ENCODE measurements at regions not wholly inside any gene's neighbourhood (a gene's known extent, or its start where the extent isn't known, plus 50 kb on each side); places are given as distances from the start of the nearest gene placed in this dataset.

GRCh38 chr11:112842151-112842550 is 119.1 kb upstream of the NCAM1 start:
- Histone ChIP-seq H3K27ac (ENCODE audit: insufficient read depth, low read depth, low read length) (no peak overlapping the region), H2AFZ (ENCODE audit: low read depth, low read length) (no peak overlapping the region), H3K9me3 (replicated peaks; ENCODE audit: control insufficient read depth, insufficient read depth, low read length) (peaks cover 2% of the 10 kb centered on the region), H3K27me3 (ENCODE audit: control insufficient read depth in 2 of 2, insufficient read depth in 2 of 2, low read length in 2 of 2) (no peaks in the 10 kb centered on the region), H3K4me1 (ENCODE audit: control insufficient read depth, extremely low read depth, insufficient read depth, low read length) (no peaks in the 10 kb centered on the region), H3K4me3 (replicated peaks in 1 of 3; ENCODE audit: insufficient read depth in 1 of 3, low read depth in 1 of 3, low read length in 3 of 3) (no peak overlapping the region), H4K20me1 (replicated peaks; ENCODE audit: control insufficient read depth, extremely low read depth, insufficient read depth, low read length) (no peaks in the 10 kb centered on the region), H3K36me3 (ENCODE audit: control insufficient read depth in 2 of 2, extremely low read depth in 1 of 2, insufficient read depth in 2 of 2, low read length in 2 of 2) (no peaks in the 10 kb centered on the region), H3K79me2 (ENCODE audit: control insufficient read depth, insufficient read depth, low read length) (no peaks in the 10 kb centered on the region), H3K4me2 (ENCODE audit: insufficient read depth, low read length) (no peak overlapping the region), H3K9ac (replicated peaks; ENCODE audit: extremely low read depth, insufficient read depth, low read length) (no peak overlapping the region), H3K9me1 (replicated peaks; ENCODE audit: control insufficient read depth, extremely low read depth, insufficient read depth, low read length) (no peaks in the 10 kb centered on the region)
- ChIA-PET CTCF (no interaction called here), POLR2A (no interaction called here)
- no peak for FAIRE-seq
- TF ChIP-seq GATA2 (IDR thresholded peaks at IDR 0.05; ENCODE audit: insufficient read depth, insufficient read length, low read depth, low read length): no peak
- TF ChIP-seq MAX (IDR thresholded peaks at IDR 0.05; ENCODE audit: insufficient read depth, insufficient read length): no peak
- TF ChIP-seq POLR2AphosphoS5 (IDR thresholded peaks at IDR 0.05; ENCODE audit: insufficient read depth, low read depth, low read length): no peak
- no peak for TF ChIP-seq POLR2A (IDR thresholded peaks at IDR 0.05; ENCODE audit: low read depth, low read length)
- TF ChIP-seq JUN (IDR thresholded peaks at IDR 0.05; ENCODE audit: borderline replicate concordance, insufficient read depth, insufficient read length, low read depth): no peak
- no peak for TF ChIP-seq EZH2 (IDR thresholded peaks at IDR 0.05; ENCODE audit: borderline replicate concordance, low read depth, low read length, severe bottlenecking)
- no peak for TF ChIP-seq FOS (IDR thresholded peaks at IDR 0.05; ENCODE audit: borderline replicate concordance, insufficient read depth, low read length)
- TF ChIP-seq CTCF (IDR thresholded peaks at IDR 0.05; ENCODE audit: extremely low read depth in 1 of 2, insufficient read depth in 1 of 2, low read depth in 1 of 2, low read length in 2 of 2): no peak
- TF ChIP-seq MYC (IDR thresholded peaks at IDR 0.05; ENCODE audit: low read depth, low read length): no peak
- no peak for DNase-seq (ENCODE audit: low read depth, low spot score)
- BruUV-seq (replicated peaks): no TSS peak
- dilution Hi-C loops (cut with MboI; ENCODE audit: extremely low pct_ligation_motif_present, low sequenced_read_pairs): no loop called here
- intact Hi-C loops (cut with micrococcal nuclease): no loop called here
